ENCODE measurements at regions not wholly inside any gene's neighbourhood (a gene's known extent, or its start where the extent isn't known, plus 50 kb on each side); places are given as distances from the start of the nearest gene placed in this dataset.

- no peak overlapping the region for H2BK5ac ChIP-seq (ENCODE audit: low read depth, low read length, poor library complexity, severe bottlenecking)
- no peak overlapping the region for H2AK9ac ChIP-seq (replicated peaks; ENCODE audit: low read depth, low read length, poor library complexity)
- intact Hi-C loops (cut with micrococcal nuclease) (no loop called here), dilution Hi-C loops (cut with HindIII; ENCODE audit: low sequenced_read_pairs, unreplicated experiment) (no loop called here), in situ Hi-C loops (cut with MboI; ENCODE audit: low sequenced_read_pairs) (no loop called here)
- no peak overlapping the region for H2BK15ac ChIP-seq (ENCODE audit: low read depth, low read length)
- no peak overlapping the region for H2BK120ac ChIP-seq (ENCODE audit: low read depth, low read length)
- no peak overlapping the region for H2BK20ac ChIP-seq (ENCODE audit: low read depth, low read length)
- no TSS peak for BruUV-seq (replicated peaks)
- H3K27ac ChIP-seq (ENCODE audit: insufficient read depth, low read length) = no peak overlapping the region
- H3K9me3 ChIP-seq (ENCODE audit: control insufficient read depth, insufficient read depth, low read length) = peaks cover 6% of the 10 kb centered on the region
- H2AFZ ChIP-seq (replicated peaks; ENCODE audit: low read length, poor library complexity) = no peak overlapping the region
- H3K23ac ChIP-seq (ENCODE audit: low read depth, low read length) = no peak overlapping the region
- CTCF ChIA-PET = no interaction called here
- H3K79me1 ChIP-seq (ENCODE audit: low read depth in 1 of 2, low read length in 2 of 2) = no peaks in the 10 kb centered on the region
- no peaks in the 10 kb centered on the region for H3K9me1 ChIP-seq (ENCODE audit: insufficient read depth, low read length)
- H3K18ac ChIP-seq (ENCODE audit: low read depth, low read length) = no peak overlapping the region
- no peak overlapping the region for H3K14ac ChIP-seq (replicated peaks; ENCODE audit: low read depth, low read length)
- H3K4me1 ChIP-seq (ENCODE audit: control insufficient read depth, insufficient read depth, low read length) = no peaks in the 10 kb centered on the region
- H2AK5ac ChIP-seq (ENCODE audit: low read depth, low read length) = no peak overlapping the region
- 60% methylated on average over 4 of the region's 22 CpGs; no CpG with 5 or more reads in 1 of the 2 experiments for WGBS, 2 experiments (ENCODE audit: extremely low coverage in 2 of 2, insufficient read length in 1 of 2)
- no peak overlapping the region for H3K4me3 ChIP-seq (ENCODE audit: insufficient read depth, low read depth, low read length)
- no peak overlapping the region for H3K56ac ChIP-seq (ENCODE audit: extremely low read depth, insufficient read depth, low read length)
- DNase-seq = no peak
- H4K8ac ChIP-seq (ENCODE audit: low read depth in 2 of 2, low read length in 2 of 2) = no peak overlapping the region
- POLR2A ChIA-PET (ENCODE audit: unreplicated experiment) = no interaction called here
- H3K9ac ChIP-seq (ENCODE audit: low read depth, low read length) = no peak overlapping the region
- no peak overlapping the region for H4K5ac ChIP-seq (ENCODE audit: low read depth, low read length)
- no peak for ATAC-seq (ENCODE audit: low read depth)
- H4K91ac ChIP-seq (ENCODE audit: insufficient read depth, low read depth, low read length) = no peak overlapping the region
- H3K4ac ChIP-seq (ENCODE audit: low read depth, low read length) = no peak overlapping the region
- no peaks in the 10 kb centered on the region for H3K36me3 ChIP-seq (ENCODE audit: control insufficient read depth, insufficient read depth, low read length)
- H4K20me1 ChIP-seq (ENCODE audit: insufficient read depth, low read length) = no peaks in the 10 kb centered on the region
- TF ChIP-seq ELK1 (IDR thresholded peaks at IDR 0.05; ENCODE audit: borderline replicate concordance, low read depth, low read length) = no peak
- no peak for TF ChIP-seq SMC3 (IDR thresholded peaks at IDR 0.05; ENCODE audit: low read depth, low read length)
- TF ChIP-seq MAZ (IDR thresholded peaks at IDR 0.05; ENCODE audit: borderline replicate concordance, low read depth, low read length) = no peak
- TF ChIP-seq BHLHE40 (IDR thresholded peaks at IDR 0.05; ENCODE audit: low read depth, low read length) = no peak
- TF ChIP-seq MXI1 (IDR thresholded peaks at IDR 0.05; ENCODE audit: borderline replicate concordance, low read depth, low read length) = no peak
- H3K27me3 ChIP-seq (ENCODE audit: control insufficient read depth, insufficient read depth, low read length) = no peaks in the 10 kb centered on the region
- no peak overlapping the region for H3K4me2 ChIP-seq (ENCODE audit: low read depth, low read length)
These were observed 124.9 kb downstream of the OAT start for GRCh38 chr10:124293616-124294449.
